NCI-H2227 treated with DMSO at 0.1 percent for 48 hours (cell line): ENCODE measurements at regions not wholly inside any gene's neighbourhood (a gene's known extent, or its start where the extent isn't known, plus 50 kb on each side); places are given as distances from the start of the nearest gene placed in this dataset.

ENCODE experiments used
- DNase-seq: peaks from one replicate; lab custom pipeline; 2025; lab: John Stamatoyannopoulos, UW

GRCh38 chr4:162352580-162353107 lies 188.8 kb upstream of the FSTL5 start:
- no peak for DNase-seq

DNA sequence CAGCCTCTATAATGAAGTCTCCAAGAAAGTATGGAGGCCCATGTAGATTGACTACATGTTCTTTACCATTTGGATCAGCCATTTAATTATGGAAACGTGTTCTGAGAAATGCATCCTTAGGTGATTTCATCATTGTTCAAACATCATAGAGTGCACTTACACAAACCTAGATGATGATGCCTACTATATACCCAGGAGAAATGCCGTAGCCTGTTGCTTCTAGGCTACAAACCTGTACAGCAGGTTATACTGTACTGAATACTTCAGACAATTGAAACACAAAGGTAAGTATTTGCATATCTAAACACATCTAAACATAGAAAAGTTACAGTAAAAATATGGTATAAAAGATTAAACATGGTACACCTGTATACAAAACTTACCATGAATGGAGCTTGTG lies 186.5 kb upstream of the FSTL5 start:
- no peak for DNase-seq

- DNase-seq = no peak
Measured at GRCh38 chr4:162349395-162349794, 185.6 kb upstream of the FSTL5 start.

GRCh38 chr4:162347842-162348213 lies 184.0 kb upstream of the FSTL5 start:
- DNase-seq = no peak

DNA sequence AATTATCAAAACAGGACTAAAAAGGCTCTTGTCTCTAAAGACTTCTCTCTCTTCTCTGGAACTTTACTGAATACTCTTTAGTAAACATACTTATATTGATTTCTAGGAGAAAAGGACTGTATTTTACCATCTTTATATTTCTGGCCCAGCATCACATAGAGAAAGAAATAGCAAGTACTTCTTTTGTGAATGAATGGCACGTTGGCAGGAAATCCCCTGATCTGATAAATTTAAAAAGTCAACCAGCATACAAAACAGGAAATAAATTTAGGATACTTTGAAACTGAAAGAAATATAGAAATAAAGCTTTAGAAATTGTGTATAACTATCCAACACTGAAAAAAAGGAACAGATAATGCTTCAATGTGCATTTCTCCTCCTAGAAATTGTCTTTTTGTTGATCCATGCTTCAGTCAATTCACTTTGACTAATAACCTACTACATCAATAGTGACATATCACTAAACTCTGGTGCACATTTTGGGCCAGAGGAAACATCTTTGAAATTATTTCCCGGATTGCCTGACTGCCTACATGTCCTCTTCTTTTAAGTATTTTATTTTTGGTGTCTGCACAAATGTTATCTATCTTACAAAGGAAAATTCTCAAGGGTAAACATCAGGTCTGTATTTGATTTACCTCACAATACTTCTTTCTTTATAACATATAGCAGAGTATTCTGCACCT lies 183.5 kb upstream of the FSTL5 start:
- DNase-seq = no peak

DNA sequence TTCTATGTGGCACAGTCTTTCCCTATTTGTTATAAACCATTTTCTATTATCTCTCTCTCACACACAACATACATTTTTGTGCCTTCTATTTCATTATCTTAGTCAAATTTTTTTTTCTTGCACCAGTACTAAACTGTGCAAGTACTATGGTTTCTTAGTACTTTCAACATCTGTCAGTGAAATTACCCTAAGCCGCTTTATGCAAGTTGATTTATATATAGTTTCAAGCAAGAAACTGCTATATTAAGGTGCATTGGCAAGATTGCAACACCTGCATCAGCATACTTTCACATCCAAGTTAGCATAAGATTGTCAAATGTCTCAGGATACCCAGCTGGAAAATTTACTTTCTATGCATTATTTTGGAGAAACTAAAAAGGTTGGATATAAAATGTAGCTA lies 180.2 kb upstream of the FSTL5 start:
- DNase-seq = no peak

DNA sequence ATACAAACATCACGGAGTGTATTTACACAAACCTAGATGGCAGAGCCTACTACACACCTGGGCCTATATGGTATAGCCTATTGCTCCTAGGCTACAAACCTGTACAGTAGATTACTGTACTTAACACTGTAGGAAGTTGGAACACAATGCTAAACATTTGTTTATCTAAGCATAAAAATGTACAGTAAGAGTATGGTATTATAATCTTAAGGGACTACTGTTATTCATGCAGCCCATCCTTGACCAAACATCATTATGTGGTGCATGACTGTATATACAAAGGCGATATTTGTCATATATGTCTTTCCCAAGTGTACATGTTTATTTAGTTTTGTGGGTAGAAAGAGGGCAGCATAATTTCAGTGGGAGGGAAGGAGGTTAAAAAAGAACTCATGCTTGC lies 177.7 kb upstream of the FSTL5 start:
- no peak for DNase-seq

DNA sequence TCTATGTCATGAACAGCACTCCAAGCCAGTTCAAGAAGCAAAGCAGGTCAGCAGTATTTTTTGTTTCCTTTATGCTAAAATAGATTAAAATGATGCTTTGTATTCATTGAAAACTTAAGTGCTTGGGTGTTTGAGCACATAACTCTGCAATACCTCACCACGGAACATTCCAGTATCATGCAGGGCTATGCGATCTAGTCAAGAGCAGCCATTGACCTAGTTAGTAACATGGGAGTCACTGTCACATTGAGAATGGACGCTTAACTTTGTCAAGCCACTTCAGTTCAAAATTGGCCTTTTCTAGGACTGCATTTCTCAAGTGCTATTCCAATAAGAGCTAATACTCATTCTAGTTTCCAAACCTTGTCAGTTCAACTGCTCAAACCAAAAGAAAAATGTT lies 160.1 kb upstream of the FSTL5 start:
- no peak for DNase-seq

- DNase-seq = no peak
Measured at GRCh38 chr4:162322054-162322453, 158.3 kb upstream of the FSTL5 start.

DNA sequence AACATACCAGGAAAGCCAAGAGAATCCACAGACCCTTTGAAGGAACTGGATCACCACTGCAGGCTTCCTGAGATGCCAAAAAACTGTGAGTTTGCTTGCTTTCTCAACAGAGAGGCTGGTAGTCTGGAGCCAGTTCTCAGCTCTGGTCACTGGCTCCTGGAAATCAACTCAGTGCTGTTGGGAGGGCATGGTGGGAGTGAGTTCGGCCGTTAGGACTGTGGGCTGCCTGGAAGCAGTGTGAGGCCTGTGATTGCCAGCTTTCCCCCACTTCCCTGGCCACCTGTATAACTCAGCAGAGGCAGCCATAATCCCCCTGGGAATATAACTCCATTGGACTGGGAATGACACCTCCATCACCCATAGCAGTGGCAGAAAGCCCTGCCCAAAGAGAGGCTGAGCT lies 122.0 kb upstream of the FSTL5 start:
- DNase-seq = no peak

- DNase-seq = no peak
Measured at GRCh38 chr4:162282684-162283083, 118.9 kb upstream of the FSTL5 start.

DNA sequence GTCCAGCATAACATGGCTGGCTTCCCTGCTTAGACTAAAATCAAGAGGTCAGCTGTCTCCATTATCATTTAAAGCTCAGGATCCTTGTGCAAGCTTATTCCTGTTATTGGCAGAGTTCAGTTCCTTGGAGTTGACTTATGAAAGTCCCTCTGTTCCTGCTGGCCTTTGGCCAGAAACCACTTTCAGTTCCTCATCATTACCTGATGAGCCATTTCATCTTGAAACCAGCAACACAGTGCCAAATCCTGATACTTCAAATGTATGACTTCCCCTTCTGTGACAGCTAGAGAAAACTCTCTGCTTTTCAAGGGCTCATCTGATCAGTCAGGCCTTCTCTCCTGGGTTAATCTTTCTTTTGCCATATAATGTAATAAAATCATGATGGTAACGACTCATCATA lies 110.6 kb upstream of the FSTL5 start:
- DNase-seq = no peak

- DNase-seq = no peak
Measured at GRCh38 chr4:162272215-162272614, 108.4 kb upstream of the FSTL5 start.

- no peak for DNase-seq
Measured at GRCh38 chr4:162268911-162269310, 105.1 kb upstream of the FSTL5 start.

- no peak for DNase-seq
Measured at GRCh38 chr4:162265802-162266201, 102.0 kb upstream of the FSTL5 start.

DNA sequence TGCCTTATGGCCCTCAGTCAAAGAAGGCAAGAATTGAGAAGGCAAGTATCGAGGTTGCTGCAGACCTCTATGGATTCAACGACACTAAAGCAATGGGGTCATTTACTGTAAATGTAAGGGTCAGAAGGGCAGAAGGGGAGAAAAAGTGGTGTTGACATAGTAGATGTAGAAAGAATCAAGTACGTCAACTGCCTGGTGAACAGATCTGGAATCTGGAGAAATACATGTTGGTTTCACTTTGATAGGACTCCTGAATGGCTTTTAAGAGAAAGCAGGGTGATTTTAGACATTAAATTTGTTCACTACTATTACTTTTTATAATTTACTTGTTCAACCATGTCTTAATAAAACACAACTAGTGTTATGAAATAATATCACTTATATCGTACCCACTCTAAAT lies 81.3 kb upstream of the FSTL5 start:
- no peak for DNase-seq

- DNase-seq = no peak
Measured at GRCh38 chr4:162241857-162242256, 78.1 kb upstream of the FSTL5 start.

DNA sequence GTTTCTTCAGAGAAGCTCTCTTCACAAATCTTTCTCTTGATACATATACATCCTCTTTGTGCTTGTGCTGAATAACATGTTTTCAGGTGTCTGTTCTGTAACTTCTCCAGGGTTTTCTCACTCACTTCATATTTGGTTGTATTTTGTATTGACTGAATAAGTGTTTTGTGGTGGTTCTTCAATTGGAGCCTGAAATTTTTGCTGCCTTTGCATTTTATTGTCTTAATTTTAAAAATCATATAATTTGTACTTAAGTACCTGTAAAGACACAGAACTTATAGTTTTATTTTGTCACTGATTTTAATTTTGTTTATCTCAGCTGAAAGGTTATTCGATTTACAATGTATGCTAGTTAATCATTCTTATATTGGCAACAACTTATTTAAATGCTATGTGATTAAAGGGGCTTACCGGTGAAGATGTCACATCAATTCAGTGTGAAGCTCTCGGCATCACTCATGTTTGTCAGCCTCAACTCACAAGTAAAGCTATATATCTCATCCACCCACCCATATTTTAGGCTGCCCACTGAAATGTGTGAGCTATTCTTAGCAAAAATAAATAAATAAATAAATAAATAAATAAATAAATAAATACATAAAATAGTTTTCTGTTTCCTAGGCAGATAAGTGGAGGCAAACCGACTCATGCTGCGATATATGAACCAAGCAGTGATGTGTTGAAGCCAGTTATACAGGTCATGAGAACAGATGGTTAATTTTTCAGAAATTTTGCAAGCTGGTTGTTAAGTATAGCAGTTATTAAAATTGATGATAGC lies 76.4 kb upstream of the FSTL5 start:
- no peak for DNase-seq

- no peak for DNase-seq
Measured at GRCh38 chr4:162237676-162238075, 73.9 kb upstream of the FSTL5 start.

- no peak for DNase-seq
Measured at GRCh38 chr4:162234595-162234994, 70.8 kb upstream of the FSTL5 start.

DNA sequence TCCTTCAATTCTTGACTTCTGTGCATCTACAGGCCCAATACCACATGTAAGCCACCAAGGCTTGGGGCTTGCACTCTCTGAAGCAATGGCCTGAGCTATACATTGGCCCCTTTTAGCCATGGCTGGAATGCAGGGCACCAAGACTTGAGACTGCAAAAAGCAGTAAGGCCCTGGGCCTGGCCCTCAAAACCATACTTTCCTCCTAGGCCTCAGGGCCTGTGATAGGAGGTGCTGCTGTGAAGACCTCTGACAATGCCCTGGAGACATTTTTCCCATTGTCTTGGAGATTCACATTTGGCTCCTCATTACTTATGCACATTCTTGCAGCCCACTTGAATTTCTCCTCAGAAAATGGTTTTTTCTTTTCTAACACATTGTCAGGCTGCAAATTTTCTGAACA lies 68.5 kb upstream of the FSTL5 start:
- DNase-seq = no peak

DNA sequence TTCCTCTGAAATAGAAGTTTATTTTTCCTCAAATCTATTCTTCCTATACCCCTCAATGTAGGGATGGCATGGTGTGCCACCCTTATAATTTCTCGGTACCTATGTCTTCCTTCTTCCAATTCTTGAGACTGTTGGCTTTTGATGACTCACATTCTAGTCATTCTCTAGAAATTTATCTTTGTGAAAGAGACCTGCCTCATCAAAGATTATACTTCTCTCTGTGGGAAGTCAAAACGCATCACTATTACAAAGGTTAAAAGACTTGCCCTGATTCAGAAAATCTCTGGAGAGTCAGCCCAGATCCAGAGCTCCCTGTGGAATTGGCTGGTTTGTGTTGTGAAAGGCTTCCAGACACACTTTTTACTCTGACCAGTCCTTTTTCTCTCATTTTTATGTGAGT lies 65.9 kb upstream of the FSTL5 start:
- DNase-seq = no peak

GRCh38 chr4:162221148-162221547 lies 57.3 kb upstream of the FSTL5 start:
- DNase-seq = no peak
